Small intestine (tissue), 7 donors: ENCODE measurements at regions not wholly inside any gene's neighbourhood (a gene's known extent, or its start where the extent isn't known, plus 50 kb on each side); places are given as distances from the start of the nearest gene placed in this dataset.
"Not testable (repeated sequence)": the region's sequence is repeated elsewhere in the genome, so short reads cannot be mapped to it uniquely, and the experiment has no call there.

Source experiments
- DNase-seq, 2 donors: peaks; one replicate each; pipeline versions ENCODE4 v3.0.0 to v3.0.0-alpha.2; 2013
- FAIRE-seq: peaks from 2 replicates; lab custom pipeline; 2012; peaks lifted over from hg19 to GRCh38; lab: Jason Lieb, UNC
- H3K27ac ChIP-seq, 3 donors: one replicate each; pipeline ENCODE4 v1.5.1; 2013; ENCODE audit warnings: low read length in 2 of 3, mild to moderate bottlenecking in 2 of 3, control low read depth in 1 of 3, inconsistent platforms in 1 of 3, low read depth in 1 of 3, moderate library complexity in 1 of 3
- H3K27me3 ChIP-seq, 3 donors: one replicate each; pipeline ENCODE4 v1.6.1; 2013; ENCODE audit warnings: low read length in 3 of 3, inconsistent platforms in 1 of 3; ENCODE audit not compliant: control insufficient read depth in 3 of 3, insufficient read depth in 3 of 3
- H3K36me3 ChIP-seq, 3 donors: one replicate each; pipeline ENCODE4 v1.6.1; 2013; ENCODE audit warnings: low read length in 3 of 3, inconsistent platforms in 1 of 3, low read depth in 1 of 3, mild to moderate bottlenecking in 1 of 3, moderate library complexity in 1 of 3; ENCODE audit not compliant: control insufficient read depth in 3 of 3, insufficient read depth in 2 of 3
- H3K4me1 ChIP-seq, 3 donors: one replicate each; pipeline ENCODE4 v1.6.1; 2013; ENCODE audit warnings: low read length in 2 of 3, inconsistent platforms in 1 of 3, low read depth in 1 of 3, mild to moderate bottlenecking in 1 of 3, moderate library complexity in 1 of 3; ENCODE audit not compliant: control insufficient read depth in 3 of 3, insufficient read depth in 2 of 3
- H3K4me3 ChIP-seq, 3 donors: one replicate each; pipeline ENCODE4 v1.5.1; 2013; ENCODE audit warnings: low read length in 3 of 3, control low read depth in 1 of 3, inconsistent platforms in 1 of 3, low read depth in 1 of 3, mild to moderate bottlenecking in 1 of 3, moderate library complexity in 1 of 3
- H3K9me3 ChIP-seq, 2 donors: one replicate each; pipeline ENCODE4 v1.6.1; 2013; ENCODE audit warnings: low read depth in 1 of 2, low read length in 1 of 2; ENCODE audit not compliant: control insufficient read depth in 2 of 2, insufficient read depth in 1 of 2
- WGBS, 3 donors: extraction: QIAGEN DNeasy Blood & Tissue Kit; methylation state at CpG; one replicate each; pipeline ENCODE4 v1.1.7; 2013; 5-methylcytosine and 5-hydroxymethylcytosine counted together
- donor health status: healthy with polysubstance abuse.
- donor health status: control.
- donor health status: control.
- donor health status: Bipolar disorder and iron deficiency.
- donor health status: healthy.

- Histone ChIP-seq H3K27me3 (peaks cover 0 to 4% (median 0%) of the 10 kb centered on the region in 3 donors), H3K36me3 (no peaks in the 10 kb centered on the region), H3K27ac (no peak overlapping the region), H3K9me3 (no peaks in the 10 kb centered on the region), H3K4me3 (no peak overlapping the region), H3K4me1 (peaks cover 0 to 2% (median 0%) of the 10 kb centered on the region in 3 donors)
- FAIRE-seq (no peak), DNase-seq (peak; percentile 47 to 75)
- WGBS, 3 donors: 23 to 67% (median 34%) methylated on average over 5 of the region's 5 CpGs
Measured at GRCh38 chr1:121522061-121522759, 337.4 kb downstream of the SRGAP2C start.

DNA sequence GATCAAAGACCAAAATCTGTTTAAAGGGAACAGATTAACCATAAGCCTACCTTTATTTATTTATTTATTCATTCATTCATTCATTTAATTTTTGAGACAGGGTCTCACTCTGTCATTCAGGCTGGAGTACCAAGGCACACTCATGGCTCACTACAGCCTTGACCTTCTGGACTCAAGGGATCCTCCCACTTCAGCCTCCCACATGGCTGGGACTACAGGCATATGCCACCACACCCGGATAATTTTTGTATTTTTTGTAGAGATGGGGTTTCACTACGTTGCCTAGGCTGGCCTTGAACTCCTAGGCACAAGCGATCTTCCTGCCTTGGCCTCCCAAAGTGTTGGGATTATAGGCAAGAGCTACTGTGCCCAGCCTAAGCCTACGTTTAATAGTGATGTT is 338.3 kb downstream of the SRGAP2C start:
- 75 to 87% (median 80%) methylated on average over 4 of the region's 4 CpGs for WGBS, 3 donors
- not testable (repeated sequence) for H3K4me3 ChIP-seq, H3K36me3 ChIP-seq, H3K27ac ChIP-seq, H3K27me3 ChIP-seq, DNase-seq, H3K9me3 ChIP-seq, H3K4me1 ChIP-seq, FAIRE-seq

- no peak for FAIRE-seq
- H3K4me3 ChIP-seq: no peak overlapping the region
- DNase-seq: no peak
- no peaks in the 10 kb centered on the region for H3K36me3 ChIP-seq
- WGBS, 3 donors: 17 to 58% (median 42%) methylated on average over 4 of the region's 4 CpGs
- no peak overlapping the region for H3K27ac ChIP-seq
- no peaks in the 10 kb centered on the region for H3K4me1 ChIP-seq
- H3K9me3 ChIP-seq: no peaks in the 10 kb centered on the region
- no peaks in the 10 kb centered on the region for H3K27me3 ChIP-seq
Measured at GRCh38 chr1:121525355-121525754, 340.6 kb downstream of the SRGAP2C start.

GRCh38 chr1:121528958-121529357 is 344.2 kb downstream of the SRGAP2C start:
- not testable (repeated sequence) for H3K4me3 ChIP-seq, H3K9me3 ChIP-seq, H3K4me1 ChIP-seq, H3K27me3 ChIP-seq, DNase-seq, H3K36me3 ChIP-seq, FAIRE-seq, H3K27ac ChIP-seq

- H3K27me3 ChIP-seq, H3K9me3 ChIP-seq, DNase-seq, H3K4me3 ChIP-seq, H3K27ac ChIP-seq, H3K4me1 ChIP-seq, FAIRE-seq, H3K36me3 ChIP-seq: not testable (repeated sequence)
- WGBS, 3 donors: 42 to 91% (median 78%) methylated on average over 2 of the region's 2 CpGs
Measured at GRCh38 chr1:121530026-121530425, 345.3 kb downstream of the SRGAP2C start.

GRCh38 chr1:121531747-121532146 is 347.0 kb downstream of the SRGAP2C start:
- not testable (repeated sequence) for H3K9me3 ChIP-seq, H3K4me3 ChIP-seq, H3K36me3 ChIP-seq, DNase-seq, H3K4me1 ChIP-seq, H3K27me3 ChIP-seq, FAIRE-seq, H3K27ac ChIP-seq
- 83 to 95% (median 84%) methylated on average over 5 of the region's 5 CpGs for WGBS, 3 donors

GRCh38 chr1:121538148-121538547 is 353.4 kb downstream of the SRGAP2C start:
- DNase-seq, FAIRE-seq, H3K4me1 ChIP-seq, H3K27ac ChIP-seq, H3K27me3 ChIP-seq, H3K9me3 ChIP-seq, H3K36me3 ChIP-seq, H3K4me3 ChIP-seq: not testable (repeated sequence)
- WGBS, 3 donors: 92 to 94% (median 92%) methylated on average over 12 to 13 of the region's 14 CpGs

- no peak for DNase-seq
- no peaks in the 10 kb centered on the region for H3K4me1 ChIP-seq
- H3K4me3 ChIP-seq: no peak overlapping the region
- H3K27ac ChIP-seq: no peak overlapping the region
- FAIRE-seq: no peak
- no peaks in the 10 kb centered on the region for H3K27me3 ChIP-seq
- no peaks in the 10 kb centered on the region for H3K9me3 ChIP-seq
- no peaks in the 10 kb centered on the region for H3K36me3 ChIP-seq
- 25 to 43% (median 43%) methylated on average over 2 of the region's 2 CpGs for WGBS, 3 donors
Measured at GRCh38 chr1:121538943-121539575, 354.3 kb downstream of the SRGAP2C start.
